Stimulated activated CD8-positive, alpha-beta memory T cell treated with anti-CD3 and anti-CD28 coated beads, Interleukin-4, amount 100 ng/mL, for 24 hours (primary cell): ENCODE measurements at regions not wholly inside any gene's neighbourhood (a gene's known extent, or its start where the extent isn't known, plus 50 kb on each side); places are given as distances from the start of the nearest gene placed in this dataset.

ENCODE experiments used
- DNase-seq: peaks from one replicate; pipeline ENCODE4 v3.0.0-alpha.2; 2020; ENCODE audit warnings: low read depth

- no peak for DNase-seq
Measured at GRCh38 chr17:77379065-77379428, 238.3 kb downstream of the SEC14L1 start.

GRCh38 chr17:77379832-77380231 lies 239.1 kb downstream of the SEC14L1 start:
- no peak for DNase-seq

GRCh38 chr17:77380395-77381184 lies 239.8 kb downstream of the SEC14L1 start:
- DNase-seq = no peak

GRCh38 chr17:77381185-77381700 lies 240.5 kb downstream of the SEC14L1 start:
- DNase-seq = no peak

- no peak for DNase-seq
Measured at GRCh38 chr17:77381731-77382130, 241.0 kb downstream of the SEC14L1 start.

GRCh38 chr17:77382356-77382911 lies 241.7 kb downstream of the SEC14L1 start:
- no peak for DNase-seq

GRCh38 chr17:77382966-77383612 lies 242.3 kb downstream of the SEC14L1 start:
- no peak for DNase-seq

- no peak for DNase-seq
Measured at GRCh38 chr17:77383613-77384608, 243.1 kb downstream of the SEC14L1 start.

- DNase-seq = no peak
Measured at GRCh38 chr17:77385750-77386501, 245.2 kb downstream of the SEC14L1 start.

- no peak for DNase-seq
Measured at GRCh38 chr17:77386502-77387192, 245.9 kb downstream of the SEC14L1 start.

GRCh38 chr17:77387891-77388290 lies 247.1 kb downstream of the SEC14L1 start:
- no peak for DNase-seq

GRCh38 chr17:77388384-77389306 lies 247.9 kb downstream of the SEC14L1 start:
- no peak for DNase-seq

- DNase-seq = no peak
Measured at GRCh38 chr17:77390870-77391269, 250.1 kb downstream of the SEC14L1 start.

GRCh38 chr17:77391668-77392375 lies 251.1 kb downstream of the SEC14L1 start:
- no peak for DNase-seq

GRCh38 chr17:77392376-77393273 lies 251.9 kb downstream of the SEC14L1 start:
- DNase-seq = no peak

GRCh38 chr17:77393274-77393600 lies 252.5 kb downstream of the SEC14L1 start:
- no peak for DNase-seq

- DNase-seq = no peak
Measured at GRCh38 chr17:77393867-77394539, 253.2 kb downstream of the SEC14L1 start.
